H1 (cell line): ENCODE measurements at regions not wholly inside any gene's neighbourhood (a gene's known extent, or its start where the extent isn't known, plus 50 kb on each side); places are given as distances from the start of the nearest gene placed in this dataset.

Experiments
- TF ChIP-seq, protein P1 (sequence below), 3 experiments: IDR thresholded peaks; 1 replicate in 2 of 3; 2 replicates in 1 of 3; pipeline versions ENCODE4 v1.5.1 to v1.6.1; 2011; ENCODE audit warnings: low read length in 3 of 3, mild to moderate bottlenecking in 3 of 3, inconsistent platforms in 2 of 3, low read depth in 1 of 3, moderate library complexity in 1 of 3; ENCODE audit not compliant: insufficient read depth in 1 of 3; ENCODE audit errors: control extremely low read depth in 1 of 3

DNA sequence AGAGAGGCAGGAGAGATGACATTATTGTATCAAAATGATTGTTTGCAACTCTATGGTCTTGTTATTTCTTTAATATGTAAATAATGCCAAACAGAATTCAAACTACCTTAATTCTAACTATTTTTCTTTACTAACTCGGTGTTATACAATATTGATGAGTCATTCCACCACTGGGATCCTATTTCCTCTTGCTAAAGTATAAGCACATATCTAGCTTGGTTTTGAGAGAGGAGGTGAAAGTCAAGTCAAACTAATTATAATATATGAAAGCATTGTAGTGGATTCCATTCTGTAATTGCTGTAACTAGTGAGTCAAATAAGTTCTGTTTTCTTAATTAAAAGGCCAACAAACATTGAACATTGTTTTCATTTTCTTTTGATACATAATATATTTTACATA is 837.6 kb downstream of the PDHA2 start (continued):
- TF ChIP-seq, protein P1, sequence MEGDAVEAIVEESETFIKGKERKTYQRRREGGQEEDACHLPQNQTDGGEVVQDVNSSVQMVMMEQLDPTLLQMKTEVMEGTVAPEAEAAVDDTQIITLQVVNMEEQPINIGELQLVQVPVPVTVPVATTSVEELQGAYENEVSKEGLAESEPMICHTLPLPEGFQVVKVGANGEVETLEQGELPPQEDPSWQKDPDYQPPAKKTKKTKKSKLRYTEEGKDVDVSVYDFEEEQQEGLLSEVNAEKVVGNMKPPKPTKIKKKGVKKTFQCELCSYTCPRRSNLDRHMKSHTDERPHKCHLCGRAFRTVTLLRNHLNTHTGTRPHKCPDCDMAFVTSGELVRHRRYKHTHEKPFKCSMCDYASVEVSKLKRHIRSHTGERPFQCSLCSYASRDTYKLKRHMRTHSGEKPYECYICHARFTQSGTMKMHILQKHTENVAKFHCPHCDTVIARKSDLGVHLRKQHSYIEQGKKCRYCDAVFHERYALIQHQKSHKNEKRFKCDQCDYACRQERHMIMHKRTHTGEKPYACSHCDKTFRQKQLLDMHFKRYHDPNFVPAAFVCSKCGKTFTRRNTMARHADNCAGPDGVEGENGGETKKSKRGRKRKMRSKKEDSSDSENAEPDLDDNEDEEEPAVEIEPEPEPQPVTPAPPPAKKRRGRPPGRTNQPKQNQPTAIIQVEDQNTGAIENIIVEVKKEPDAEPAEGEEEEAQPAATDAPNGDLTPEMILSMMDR (IDR thresholded peaks at IDR 0.05; ENCODE audit: control extremely low read depth in 1 of 3, insufficient read depth in 1 of 3, low read depth in 1 of 3, low read length in 3 of 3) = no peak
